HCT116 (cell line): ENCODE measurements at regions not wholly inside any gene's neighbourhood (a gene's known extent, or its start where the extent isn't known, plus 50 kb on each side); places are given as distances from the start of the nearest gene placed in this dataset.

ENCODE experiments used
- ATAC-seq: fragments of 200-7000 bp; cut with Tn5 transposase; 2 replicates; pipeline ENCODE4 v1.9.1; 2020; ENCODE audit warnings: mild to moderate bottlenecking, moderate library complexity
- BruUV-seq: library from RNA; stranded (reverse); fragments of 400-500 nt; replicated peaks from 2 replicates; lab custom pipeline; 2021; lab: Mats Ljungman, UMichigan
- CTCF ChIA-PET: fragments of 300-600 bp; sonication (Branson Sonifier 250); formaldehyde crosslinking; loops from one replicate; lab custom pipeline; 2021; ENCODE audit warnings: antibody characterized with exemption; lab: Charles Lee
- POLR2A ChIA-PET: fragments of 300-600, 350-600 bp; sonication (Branson Sonifier 250); formaldehyde crosslinking; loops from one replicate; lab custom pipeline; 2021; ENCODE audit warnings: antibody characterized with exemption; lab: Charles Lee
- RAD21 ChIA-PET, 2 experiments: fragments of 300-600 bp; sonication (Branson Sonifier 250); formaldehyde crosslinking; loops; one replicate each; lab custom pipeline; 2023; ENCODE audit warnings: low total read pairs in 2 of 2; ENCODE audit not compliant: uncharacterized antibody in 2 of 2, unreplicated experiment in 2 of 2, low non-redundant PET in 1 of 2; lab: Charles Lee
- DNase-seq: peaks from one replicate; pipeline ENCODE4 v3.0.0-alpha.2; 2010; ENCODE audit warnings: low read depth, low spot score
- H2AFZ ChIP-seq: fragments of 200-600 bp; shearing (Covaris generic), sonication (generic); 2 replicates; pipeline ENCODE4 v1.6.1; 2017; ENCODE audit warnings: low read depth, mixed run types, mixed read lengths, antibody characterized with exemption, low read length; ENCODE audit not compliant: poor library complexity, severe bottlenecking
- H3K27ac ChIP-seq: 2 replicates; pipeline ENCODE4 v1.5.1; 2012; ENCODE audit warnings: low read depth, low read length
- H3K27me3 ChIP-seq: fragments of 200-600 bp; sonication (generic); 2 replicates; pipeline ENCODE4 v1.6.1; 2016; ENCODE audit warnings: mixed run types, low read length, mixed read lengths; ENCODE audit not compliant: insufficient read depth
- H3K36me3 ChIP-seq, 2 experiments: fragments of 200-500 bp in 1 of 2; fragments of 200-600 bp in 1 of 2; sonication (Bioruptor generic) in 1 of 2; sonication (generic) in 1 of 2; 2 replicates each; pipeline versions ENCODE4 v1.5.1 to v1.6.1; 2014 to 2016; ENCODE audit warnings: low read length in 2 of 2, inconsistent platforms in 1 of 2, mixed read lengths in 1 of 2, mixed run types in 1 of 2; ENCODE audit not compliant: insufficient read depth in 2 of 2, control insufficient read depth in 1 of 2
- H3K4me1 ChIP-seq, 2 experiments: fragments of 200-600 bp in 1 of 2; sonication (generic) in 1 of 2; 2 replicates each; pipeline versions ENCODE4 v1.5.1 to v1.6.1; 2012 to 2017; ENCODE audit warnings: low read length in 2 of 2, inconsistent platforms in 1 of 2, mild to moderate bottlenecking in 1 of 2, mixed read lengths in 1 of 2, mixed run types in 1 of 2, moderate library complexity in 1 of 2; ENCODE audit not compliant: insufficient read depth in 2 of 2, control insufficient read depth in 1 of 2
- H3K4me2 ChIP-seq: fragments of 200-600 bp; sonication (generic); 2 replicates; pipeline ENCODE4 v1.6.1; 2017; ENCODE audit warnings: mixed run types, low read length, mixed read lengths
- H3K4me3 ChIP-seq, 2 experiments: fragments of 200-600 bp in 1 of 2; sonication (generic) in 1 of 2; replicated peaks in 1 of 2; 2 replicates each; pipeline ENCODE4 v1.5.1; 2011 to 2016; ENCODE audit warnings: low read length in 2 of 2, control low read depth in 1 of 2, low read depth in 1 of 2, mild to moderate bottlenecking in 1 of 2, mixed read lengths in 1 of 2, mixed run types in 1 of 2
- H3K79me2 ChIP-seq: fragments of 200-600 bp; sonication (generic); 2 replicates; pipeline ENCODE4 v1.6.1; 2017; ENCODE audit warnings: mild to moderate bottlenecking, mixed run types, low read length, moderate library complexity, mixed read lengths; ENCODE audit not compliant: insufficient read depth
- H3K9ac ChIP-seq: fragments of 200-600 bp; sonication (generic); 2 replicates; pipeline ENCODE4 v1.6.1; 2016; ENCODE audit warnings: low read length, mixed read lengths
- H3K9me2 ChIP-seq: fragments of 200-600 bp; sonication (generic), shearing (Covaris generic); 2 replicates; pipeline ENCODE4 v1.6.1; 2017; ENCODE audit warnings: mixed run types, mild to moderate bottlenecking, moderate library complexity; ENCODE audit not compliant: insufficient read depth
- H3K9me3 ChIP-seq, 2 experiments: fragments of 200-500 bp in 1 of 2; fragments of 200-600 bp in 1 of 2; sonication (Bioruptor generic) in 1 of 2; sonication (generic) in 1 of 2; 2 replicates each; pipeline ENCODE4 v1.6.1; 2014 to 2017; ENCODE audit warnings: low read length in 2 of 2, mixed read lengths in 2 of 2, inconsistent platforms in 1 of 2, low read depth in 1 of 2, mild to moderate bottlenecking in 1 of 2, mixed run types in 1 of 2, moderate library complexity in 1 of 2; ENCODE audit not compliant: control insufficient read depth in 1 of 2, insufficient read depth in 1 of 2
- H4K20me1 ChIP-seq: fragments of 200-600 bp; sonication (generic), shearing (Covaris generic); 2 replicates; pipeline ENCODE4 v1.6.1; 2017; ENCODE audit warnings: mixed run types, mild to moderate bottlenecking, moderate library complexity; ENCODE audit not compliant: insufficient read depth
- ATF3 ChIP-seq: IDR thresholded peaks from 2 replicates; pipeline ENCODE4 v1.6.1; 2012
- CBX3 ChIP-seq: IDR thresholded peaks from 2 replicates; pipeline ENCODE4 v1.6.1; 2012; ENCODE audit warnings: low read depth
- CEBPB ChIP-seq: IDR thresholded peaks from 2 replicates; pipeline ENCODE4 v1.6.1; 2012; ENCODE audit warnings: low read depth
- EGR1 ChIP-seq: IDR thresholded peaks from 2 replicates; pipeline ENCODE4 v1.6.1; 2012; ENCODE audit warnings: low read depth
- ELF1 ChIP-seq: IDR thresholded peaks from 2 replicates; pipeline ENCODE4 v1.6.1; 2012; ENCODE audit warnings: low read depth, borderline replicate concordance
- EZH2 ChIP-seq: fragments of 200-600 bp; sonication (generic); IDR thresholded peaks from 2 replicates; pipeline ENCODE4 v1.6.1; 2017; ENCODE audit warnings: antibody characterized with exemption, mixed run types
- EZH2phosphoT487 ChIP-seq: fragments of 200-600 bp; IDR thresholded peaks from 2 replicates; pipeline ENCODE4 v1.6.1; 2018; ENCODE audit warnings: antibody characterized with exemption, borderline replicate concordance
- FOSL1 ChIP-seq: IDR thresholded peaks from 2 replicates; pipeline ENCODE4 v1.6.1; 2012; ENCODE audit warnings: low read depth
- POLR2A ChIP-seq: IDR thresholded peaks from 2 replicates; pipeline ENCODE4 v1.7.0; 2011; ENCODE audit warnings: borderline replicate concordance; ENCODE audit not compliant: insufficient read depth, insufficient read length; ENCODE audit errors: extremely low read depth
- POLR2AphosphoS5 ChIP-seq: IDR thresholded peaks from 2 replicates; pipeline ENCODE4 v1.6.1; 2011; ENCODE audit warnings: mild to moderate bottlenecking, low read depth, low read length, moderate library complexity
- SP1 ChIP-seq: IDR thresholded peaks from 2 replicates; pipeline ENCODE4 v1.6.1; 2012; ENCODE audit warnings: low read depth
- TCF7L2 ChIP-seq: IDR thresholded peaks from 2 replicates; pipeline ENCODE4 v1.7.0; 2011; ENCODE audit warnings: borderline replicate concordance, inconsistent platforms; ENCODE audit not compliant: insufficient read depth, insufficient read length; ENCODE audit errors: extremely low read depth
- ZBTB33 ChIP-seq: IDR thresholded peaks from 2 replicates; pipeline ENCODE4 v1.6.1; 2011; ENCODE audit warnings: mild to moderate bottlenecking, low read length, moderate library complexity; ENCODE audit not compliant: insufficient replicate concordance; ENCODE audit errors: extremely low read depth
- ZNF274 ChIP-seq: fragments of 200-500 bp; sonication (Bioruptor generic); IDR thresholded peaks from 2 replicates; pipeline ENCODE4 v1.6.1; 2014; ENCODE audit warnings: mild to moderate bottlenecking, low read depth, low read length, inconsistent platforms
- intact Hi-C: fragments of 100-400 bp; cut with micrococcal nuclease; formaldehyde crosslinking; loops from 2 replicates; pipeline ENCODE4 v1.10.0; 2022

DNA sequence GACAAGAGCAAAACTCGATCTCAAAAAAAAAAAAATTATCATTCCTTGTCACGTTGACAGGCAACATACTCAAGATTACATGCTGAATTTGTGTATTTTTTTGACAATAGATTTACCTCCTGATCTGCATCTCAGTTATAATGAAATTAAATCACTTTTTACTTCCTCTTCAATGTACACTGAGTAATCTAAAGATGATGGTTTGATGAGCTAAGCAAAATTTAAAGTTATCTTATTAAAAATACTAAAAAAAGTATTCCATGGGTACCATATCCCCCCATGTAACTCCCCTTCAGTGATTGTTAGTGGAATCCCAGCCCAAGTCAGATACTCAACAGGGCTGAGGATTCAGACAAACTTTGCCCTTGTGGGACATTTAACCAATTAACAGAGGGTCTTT is 463.2 kb downstream of the OCA2 start (continued):
- TF ChIP-seq ATF3 (no peak), EZH2 (no peak), CEBPB (no peak), TCF7L2 (no peak), FOSL1 (no peak), POLR2AphosphoS5 (no peak)

DNA sequence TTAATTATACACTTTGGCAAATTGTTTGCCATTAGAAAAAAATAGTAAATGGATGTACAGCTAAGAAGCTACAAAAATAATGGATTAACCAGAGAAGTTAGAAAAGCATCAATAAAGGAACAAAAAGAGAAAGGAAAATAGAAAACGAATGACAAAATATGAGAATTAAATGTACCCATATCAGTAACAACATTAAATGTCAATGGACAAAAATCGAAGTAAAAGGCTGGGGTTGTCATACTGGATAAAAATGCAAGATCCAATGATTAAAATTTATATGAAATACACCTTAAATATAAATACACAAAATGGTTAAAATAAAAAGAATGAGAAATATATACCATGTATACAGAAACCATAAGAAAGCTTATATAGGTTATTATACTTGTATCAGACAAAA is 470.6 kb downstream of the OCA2 start:
- H3K4me2 ChIP-seq, result no peak overlapping the region
- peaks cover 20 to 25% of the 10 kb centered on the region in 2 experiments for H3K9me3 ChIP-seq
- CTCF ChIA-PET, result no interaction called here
- POLR2A ChIA-PET, result no interaction called here
- no peak overlapping the region for H2AFZ ChIP-seq
- no peak overlapping the region for H3K9ac ChIP-seq
- no peaks in the 10 kb centered on the region for H3K9me2 ChIP-seq
- no peak for TF ChIP-seq CBX3
- no peaks in the 10 kb centered on the region for H3K79me2 ChIP-seq
- H3K4me3 ChIP-seq, result no peak overlapping the region
- DNase-seq, result no peak
- H3K4me1 ChIP-seq, result no peaks in the 10 kb centered on the region
- no TSS peak for BruUV-seq
- no peaks in the 10 kb centered on the region for H4K20me1 ChIP-seq
- RAD21 ChIA-PET, result no interaction called here
- no peaks in the 10 kb centered on the region for H3K36me3 ChIP-seq
- H3K27me3 ChIP-seq, result no peaks in the 10 kb centered on the region
- intact Hi-C loops, result no loop called here
- H3K27ac ChIP-seq, result no peak overlapping the region
- ATAC-seq, result no peak

DNA sequence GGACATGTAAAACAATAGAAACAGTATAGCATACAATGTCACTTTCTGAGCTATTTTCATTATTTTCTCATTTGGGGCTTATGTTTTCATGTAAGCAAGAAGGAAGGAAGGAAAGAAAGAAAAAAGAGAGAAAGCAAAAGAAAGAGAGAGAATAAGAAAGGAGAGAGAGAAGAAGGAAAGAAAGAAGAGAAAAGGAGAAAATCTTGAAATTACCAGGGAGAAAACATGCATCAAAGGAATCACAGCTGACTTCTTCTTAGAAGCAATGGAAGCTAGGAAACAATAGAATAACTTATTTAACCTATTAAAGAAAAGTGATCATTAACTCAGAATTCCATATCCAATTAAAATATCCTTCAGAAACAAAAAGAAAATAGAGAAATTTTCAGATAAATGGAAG is 471.5 kb downstream of the OCA2 start:
- intact Hi-C loops, result no loop called here
- Histone ChIP-seq H3K4me2 (no peak overlapping the region), H3K9me3 (peaks cover 24 to 29% of the 10 kb centered on the region in 2 experiments), H3K9ac (no peak overlapping the region), H3K4me1 (no peaks in the 10 kb centered on the region), H2AFZ (no peak overlapping the region), H3K27me3 (no peaks in the 10 kb centered on the region), H3K36me3 (no peaks in the 10 kb centered on the region), H3K27ac (no peak overlapping the region), H4K20me1 (no peaks in the 10 kb centered on the region), H3K79me2 (no peaks in the 10 kb centered on the region), H3K4me3 (no peak overlapping the region), H3K9me2 (no peaks in the 10 kb centered on the region)
- no peak for TF ChIP-seq POLR2A
- TF ChIP-seq SP1, result no peak
- TF ChIP-seq ATF3, result no peak
- TF ChIP-seq EZH2phosphoT487, result no peak
- no peak for TF ChIP-seq ZNF274
- TF ChIP-seq EGR1, result no peak
- TF ChIP-seq ZBTB33, result no peak
- no peak for TF ChIP-seq ELF1
- POLR2A ChIA-PET, result no interaction called here
- no peak for DNase-seq
- CTCF ChIA-PET, result no interaction called here
- no peak for ATAC-seq
- RAD21 ChIA-PET, result no interaction called here
- BruUV-seq, result no TSS peak
